Natural killer cell (primary cell): ENCODE measurements at regions not wholly inside any gene's neighbourhood (a gene's known extent, or its start where the extent isn't known, plus 50 kb on each side); places are given as distances from the start of the nearest gene placed in this dataset.

Experiments
- ATAC-seq, 3 donors: fragments of 150-1000 bp in 2 of 3; fragments of 200-7000 bp in 1 of 3; cut with Tn5 transposase; 1 replicate in 1 of 3; 2 replicates in 2 of 3; pipeline ENCODE4 v1.10.0; 2021; ENCODE audit warnings: mild to moderate bottlenecking in 2 of 3, moderate library complexity in 2 of 3
- DNase-seq, 2 donors: peaks; one replicate each; pipeline versions ENCODE4 v3.0.0 to v3.0.0-alpha.2; 2013 to 2021; ENCODE audit warnings: mixed read lengths in 1 of 2
- H3K27ac ChIP-seq: one replicate; pipeline ENCODE4 v1.5.1; 2013; ENCODE audit warnings: mild to moderate bottlenecking, low read length
- H3K27me3 ChIP-seq: one replicate; pipeline ENCODE4 v1.6.1; 2013; ENCODE audit warnings: low read length; ENCODE audit not compliant: control insufficient read depth, insufficient read depth
- H3K36me3 ChIP-seq: one replicate; pipeline ENCODE4 v1.6.1; 2013; ENCODE audit warnings: low read length; ENCODE audit not compliant: control insufficient read depth, insufficient read depth
- H3K4me1 ChIP-seq: one replicate; pipeline ENCODE4 v1.6.1; 2013; ENCODE audit warnings: low read length; ENCODE audit not compliant: control insufficient read depth, insufficient read depth
- H3K4me3 ChIP-seq: one replicate; pipeline ENCODE4 v1.5.1; 2013; ENCODE audit warnings: low read length
- H3K9me3 ChIP-seq: one replicate; pipeline ENCODE4 v1.6.1; 2013; ENCODE audit warnings: low read length; ENCODE audit not compliant: control insufficient read depth, insufficient read depth
- H3K27ac Mint-ChIP-seq, 2 donors: one replicate each; pipeline ENCODE4 v1.8.0; 2022; ENCODE audit warnings: mild to moderate bottlenecking in 2 of 2, mixed read lengths in 2 of 2, moderate library complexity in 1 of 2
- H3K27me3 Mint-ChIP-seq, 2 donors: one replicate each; pipeline ENCODE4 v1.8.0; 2022; ENCODE audit warnings: low read depth in 2 of 2, mixed read lengths in 2 of 2
- H3K36me3 Mint-ChIP-seq: one replicate; pipeline ENCODE4 v1.8.0; 2022; ENCODE audit warnings: mixed read lengths
- H3K4me1 Mint-ChIP-seq, 2 donors: one replicate each; pipeline ENCODE4 v1.8.0; 2022; ENCODE audit warnings: mixed read lengths in 2 of 2
- H3K4me3 Mint-ChIP-seq: one replicate; pipeline ENCODE4 v1.8.0; 2022; ENCODE audit warnings: mild to moderate bottlenecking, moderate library complexity, mixed read lengths
- H3K9me3 Mint-ChIP-seq, 2 donors: one replicate each; pipeline ENCODE4 v1.8.0; 2022; ENCODE audit warnings: mixed read lengths in 2 of 2
- WGBS: methylation state at CpG from one replicate; pipeline ENCODE4 v1.1.7; 2013; ENCODE audit warnings: missing lambda C conversion rate; ENCODE audit not compliant: insufficient coverage; 5-methylcytosine and 5-hydroxymethylcytosine counted together
- intact Hi-C: fragments of 100-400 bp; cut with micrococcal nuclease; formaldehyde crosslinking; loops from one replicate; pipeline ENCODE4 v1.14.2; 2022
- TF ChIP-seq, protein P1 (sequence below): fragments of 200-600 bp; IDR thresholded peaks from one replicate; pipeline ENCODE4 v1.8.0; 2022; ENCODE audit warnings: antibody characterized with exemption

- Histone ChIP-seq H3K36me3 (no peaks in the 10 kb centered on the region), H3K4me3 (no peak overlapping the region), H3K9me3 (no peaks in the 10 kb centered on the region), H3K27ac (no peak overlapping the region), H3K27me3 (no peaks in the 10 kb centered on the region), H3K4me1 (no peaks in the 10 kb centered on the region)
- H3K27me3 Mint-ChIP-seq: no peaks in the 10 kb centered on the region
- H3K27ac Mint-ChIP-seq: no peak overlapping the region
- no peak for DNase-seq
- TF ChIP-seq, protein P1, sequence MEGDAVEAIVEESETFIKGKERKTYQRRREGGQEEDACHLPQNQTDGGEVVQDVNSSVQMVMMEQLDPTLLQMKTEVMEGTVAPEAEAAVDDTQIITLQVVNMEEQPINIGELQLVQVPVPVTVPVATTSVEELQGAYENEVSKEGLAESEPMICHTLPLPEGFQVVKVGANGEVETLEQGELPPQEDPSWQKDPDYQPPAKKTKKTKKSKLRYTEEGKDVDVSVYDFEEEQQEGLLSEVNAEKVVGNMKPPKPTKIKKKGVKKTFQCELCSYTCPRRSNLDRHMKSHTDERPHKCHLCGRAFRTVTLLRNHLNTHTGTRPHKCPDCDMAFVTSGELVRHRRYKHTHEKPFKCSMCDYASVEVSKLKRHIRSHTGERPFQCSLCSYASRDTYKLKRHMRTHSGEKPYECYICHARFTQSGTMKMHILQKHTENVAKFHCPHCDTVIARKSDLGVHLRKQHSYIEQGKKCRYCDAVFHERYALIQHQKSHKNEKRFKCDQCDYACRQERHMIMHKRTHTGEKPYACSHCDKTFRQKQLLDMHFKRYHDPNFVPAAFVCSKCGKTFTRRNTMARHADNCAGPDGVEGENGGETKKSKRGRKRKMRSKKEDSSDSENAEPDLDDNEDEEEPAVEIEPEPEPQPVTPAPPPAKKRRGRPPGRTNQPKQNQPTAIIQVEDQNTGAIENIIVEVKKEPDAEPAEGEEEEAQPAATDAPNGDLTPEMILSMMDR: no peak
- H3K4me3 Mint-ChIP-seq: no peak overlapping the region
- intact Hi-C loops: no loop called here
- H3K9me3 Mint-ChIP-seq: no peaks in the 10 kb centered on the region
- 98% methylated on average over 2 of the region's 2 CpGs for WGBS
- H3K36me3 Mint-ChIP-seq: no peaks in the 10 kb centered on the region
- no peak for ATAC-seq
- H3K4me1 Mint-ChIP-seq: no peaks in the 10 kb centered on the region
These were observed 50.6 kb upstream of the TMEM170B start for GRCh38 chr6:11486959-11487358.

DNA sequence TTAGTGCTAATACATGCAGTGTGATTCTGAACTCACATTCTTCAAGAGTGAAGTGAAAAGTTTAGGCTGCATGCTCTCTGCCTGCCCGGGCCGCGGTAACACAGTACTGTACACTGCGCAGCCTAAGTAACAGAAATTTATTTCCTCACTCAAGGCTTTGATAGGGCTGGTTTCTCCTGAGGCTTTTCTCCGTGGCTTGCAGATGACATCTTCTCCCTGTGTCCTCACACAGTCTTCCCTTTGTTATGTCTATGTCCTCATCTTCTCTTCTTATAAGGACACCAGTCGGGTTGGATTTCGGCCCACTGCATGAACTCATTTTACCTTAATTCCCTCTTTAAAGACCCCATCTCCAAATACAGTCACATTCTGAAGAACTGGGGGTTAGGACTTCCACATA, 51.1 kb upstream of the TMEM170B start:
- Mint-ChIP-seq H3K4me3 (no peak overlapping the region), H3K36me3 (no peaks in the 10 kb centered on the region), H3K27me3 (no peaks in the 10 kb centered on the region), H3K4me1 (no peaks in the 10 kb centered on the region), H3K27ac (no peak overlapping the region), H3K9me3 (no peaks in the 10 kb centered on the region)
- Histone ChIP-seq H3K27ac (no peak overlapping the region), H3K36me3 (no peaks in the 10 kb centered on the region), H3K27me3 (no peaks in the 10 kb centered on the region), H3K9me3 (no peaks in the 10 kb centered on the region), H3K4me3 (no peak overlapping the region), H3K4me1 (no peaks in the 10 kb centered on the region)
- ATAC-seq (no peak), DNase-seq (no peak)
- intact Hi-C loops: no loop called here
- 95% methylated on average over 7 of the region's 7 CpGs for WGBS
- TF ChIP-seq, protein P1: no peak

DNA sequence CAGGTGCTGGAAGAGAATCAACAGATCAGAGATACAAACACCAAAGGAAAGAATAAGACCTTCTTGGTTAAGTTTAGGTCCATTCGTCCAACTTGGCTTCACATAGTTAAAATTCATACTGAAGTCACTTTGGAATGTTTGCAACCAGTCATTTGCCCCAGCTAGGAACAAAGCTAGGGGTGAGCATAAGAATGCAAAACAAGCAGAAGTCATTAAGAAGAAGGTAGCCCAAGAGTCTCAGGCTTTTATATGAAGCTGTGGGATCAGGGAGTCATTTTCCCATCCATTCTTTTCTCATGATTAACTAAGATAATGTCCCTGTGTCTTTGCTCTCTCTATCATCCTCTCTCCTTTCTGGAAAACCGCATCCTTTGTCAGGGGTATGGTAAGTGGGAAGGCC, 51.5 kb upstream of the TMEM170B start:
- no peaks in the 10 kb centered on the region for H3K27me3 Mint-ChIP-seq
- TF ChIP-seq, protein P1: no peak
- H3K36me3 Mint-ChIP-seq: no peaks in the 10 kb centered on the region
- H3K4me1 ChIP-seq: no peaks in the 10 kb centered on the region
- no peaks in the 10 kb centered on the region for H3K36me3 ChIP-seq
- intact Hi-C loops: no loop called here
- H3K27ac ChIP-seq: no peak overlapping the region
- H3K4me1 Mint-ChIP-seq: no peaks in the 10 kb centered on the region
- no peaks in the 10 kb centered on the region for H3K27me3 ChIP-seq
- H3K9me3 Mint-ChIP-seq: no peaks in the 10 kb centered on the region
- H3K27ac Mint-ChIP-seq: no peak overlapping the region
- WGBS: 90% methylated on average over 1 of the region's 2 CpGs
- no peaks in the 10 kb centered on the region for H3K9me3 ChIP-seq
- H3K4me3 Mint-ChIP-seq: no peak overlapping the region
- ATAC-seq: no peak
- no peak overlapping the region for H3K4me3 ChIP-seq
- DNase-seq: no peak

- no peak overlapping the region for H3K4me3 Mint-ChIP-seq
- H3K27ac Mint-ChIP-seq: no peak overlapping the region
- TF ChIP-seq, protein P1: no peak
These were observed 52.3 kb upstream of the TMEM170B start for GRCh38 chr6:11485271-11485670.

More at GRCh38 chr6:11485271-11485670, 52.3 kb upstream of the TMEM170B start:
- H3K27me3 ChIP-seq: no peaks in the 10 kb centered on the region
- Mint-ChIP-seq H3K9me3 (no peaks in the 10 kb centered on the region), H3K27me3 (no peaks in the 10 kb centered on the region), H3K4me1 (no peaks in the 10 kb centered on the region), H3K36me3 (no peaks in the 10 kb centered on the region)
- WGBS: 96% methylated on average over 4 of the region's 4 CpGs
- no peaks in the 10 kb centered on the region for H3K36me3 ChIP-seq
- no peak overlapping the region for H3K27ac ChIP-seq
- H3K4me1 ChIP-seq: no peaks in the 10 kb centered on the region
- DNase-seq: no peak
- no peak for ATAC-seq
- intact Hi-C loops: no loop called here
- H3K9me3 ChIP-seq: no peaks in the 10 kb centered on the region
- no peak overlapping the region for H3K4me3 ChIP-seq
